ENCODE measurements at regions not wholly inside any gene's neighbourhood (a gene's known extent, or its start where the extent isn't known, plus 50 kb on each side); places are given as distances from the start of the nearest gene placed in this dataset.
A peak's percentile ranks its signal among the peaks of the same experiment; 100 is the strongest.
"Not testable (repeated sequence)": the region's sequence is repeated elsewhere in the genome, so short reads cannot be mapped to it uniquely, and the experiment has no call there.

DNA sequence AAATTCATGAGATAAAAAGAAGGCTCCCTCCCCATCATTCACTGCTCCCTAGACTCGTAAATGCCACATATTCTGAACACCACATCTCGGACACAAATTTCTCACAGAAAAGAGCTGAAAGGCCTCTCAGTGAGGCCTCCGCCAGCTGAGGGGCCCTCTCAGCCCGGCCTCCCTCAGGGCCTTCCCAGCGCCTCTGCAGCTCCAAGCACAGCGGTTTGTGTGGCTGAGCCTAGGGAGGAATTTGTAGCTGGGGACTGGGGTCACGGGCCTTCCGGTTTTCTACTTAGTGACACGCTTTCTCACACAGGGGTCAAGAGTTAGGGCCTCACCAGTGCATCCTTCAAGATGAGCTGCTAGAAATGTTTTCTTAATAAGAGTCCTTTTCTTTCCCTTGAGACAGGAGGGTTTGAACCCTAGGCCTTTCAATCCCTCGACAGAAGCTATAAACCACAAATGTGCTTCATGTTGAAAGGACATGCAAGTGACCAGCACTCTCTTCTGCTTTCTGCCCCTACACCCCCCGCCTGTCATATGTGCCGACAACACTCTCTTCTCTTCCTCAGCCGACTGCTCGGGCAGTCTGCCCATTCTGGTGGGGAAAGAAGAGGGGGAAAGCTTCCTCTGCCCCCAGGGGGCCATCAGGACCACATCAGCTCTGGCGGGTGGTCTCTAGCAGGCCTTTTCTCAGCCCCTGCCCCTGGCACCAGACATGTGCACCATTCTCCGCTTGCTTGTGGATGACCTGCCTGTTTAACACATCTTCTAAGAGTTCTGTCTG, 104.9 kb downstream of the CHIC2 start:
- no peak for DNase-seq

DNA sequence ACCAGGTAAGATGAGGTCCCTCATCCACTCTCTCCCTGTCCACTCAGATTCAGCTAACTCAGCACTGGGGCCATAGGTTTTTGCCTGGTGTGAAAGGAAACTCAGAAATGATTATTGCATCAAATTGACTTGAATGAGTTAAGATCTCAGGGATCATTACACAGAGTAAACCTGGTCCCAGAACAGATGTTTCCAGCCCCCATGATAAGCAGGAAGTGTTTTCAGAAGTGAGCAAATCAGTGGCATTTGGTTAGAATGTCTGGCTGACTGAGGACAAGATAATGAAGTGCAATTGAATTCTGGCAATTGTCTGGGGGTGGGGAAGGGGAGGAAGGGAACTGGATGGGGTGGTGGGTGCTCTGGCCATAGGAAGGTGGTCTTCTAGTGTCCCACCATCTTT, 108.0 kb downstream of the CHIC2 start:
- no peak for DNase-seq

DNA sequence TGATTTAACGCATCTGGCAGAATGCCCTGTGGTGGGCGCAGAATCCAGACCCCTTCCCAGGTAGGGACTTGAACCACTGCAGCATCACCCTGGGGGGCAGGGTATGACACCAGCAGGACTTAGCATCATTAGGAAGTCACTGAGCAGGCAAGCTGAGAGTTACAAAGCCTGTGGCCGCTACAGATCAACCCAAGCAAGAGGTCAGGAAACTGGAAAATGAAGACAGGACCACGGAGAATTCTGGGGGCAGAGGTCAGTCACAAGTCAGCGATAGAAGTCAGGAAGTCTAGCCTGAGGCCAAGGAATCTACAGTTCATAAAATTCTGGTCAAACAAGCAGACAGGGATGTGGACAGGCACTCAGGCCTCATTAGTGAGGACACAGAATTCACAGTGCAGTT, 108.4 kb downstream of the CHIC2 start:
- DNase-seq, result no peak

GRCh38 chr4:53951414-53951813, 113.0 kb downstream of the CHIC2 start:
- DNase-seq, result no peak

- DNase-seq, result no peak
Measured at GRCh38 chr4:53943345-53944085, 120.9 kb downstream of the CHIC2 start.

GRCh38 chr4:53942712-53943111, 121.7 kb downstream of the CHIC2 start:
- DNase-seq, result no peak

DNA sequence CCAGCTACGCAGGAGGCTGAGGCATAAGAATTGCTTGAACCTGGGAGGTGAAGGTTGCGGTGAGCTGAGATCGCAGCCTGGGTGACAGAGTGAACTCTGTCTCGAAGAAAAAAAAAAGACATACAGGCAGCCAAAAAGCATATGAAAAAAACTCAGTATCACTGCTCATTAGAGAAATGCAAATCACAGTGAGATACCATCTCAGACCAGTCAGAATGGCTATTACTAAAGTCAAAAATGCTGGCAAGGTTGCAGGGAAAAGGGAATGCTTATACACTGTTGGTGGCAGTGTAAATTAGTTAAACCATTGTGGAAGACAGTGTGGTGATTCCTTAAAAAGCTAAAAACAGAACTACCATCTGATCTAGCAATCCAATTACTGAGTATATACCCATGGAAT, 123.1 kb downstream of the CHIC2 start:
- no peak for DNase-seq

- not testable (repeated sequence) for DNase-seq
Measured at GRCh38 chr4:53939892-53940291, 124.5 kb downstream of the CHIC2 start.

DNA sequence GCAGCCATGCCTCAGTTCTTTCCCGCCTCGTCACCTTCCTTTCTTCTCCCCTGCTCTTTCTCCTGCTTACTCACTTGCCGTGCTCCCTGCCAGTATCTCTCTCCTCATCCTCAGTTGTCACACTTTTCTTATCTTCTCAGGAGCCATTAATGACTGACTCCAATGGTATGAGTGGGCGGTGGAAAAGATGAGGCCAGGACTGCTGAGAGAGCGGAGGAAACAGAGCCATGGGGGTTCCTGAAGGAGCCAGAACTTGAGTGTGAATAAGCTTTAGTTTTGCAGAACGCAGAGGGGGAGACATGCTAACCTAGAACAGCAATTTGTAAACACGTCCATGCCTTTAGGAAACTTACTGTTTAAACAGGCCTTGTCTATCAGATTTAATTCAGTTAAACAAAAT, 126.5 kb downstream of the CHIC2 start:
- no peak for DNase-seq

- no peak for DNase-seq
Measured at GRCh38 chr4:53937327-53937726, 127.1 kb downstream of the CHIC2 start.

DNA sequence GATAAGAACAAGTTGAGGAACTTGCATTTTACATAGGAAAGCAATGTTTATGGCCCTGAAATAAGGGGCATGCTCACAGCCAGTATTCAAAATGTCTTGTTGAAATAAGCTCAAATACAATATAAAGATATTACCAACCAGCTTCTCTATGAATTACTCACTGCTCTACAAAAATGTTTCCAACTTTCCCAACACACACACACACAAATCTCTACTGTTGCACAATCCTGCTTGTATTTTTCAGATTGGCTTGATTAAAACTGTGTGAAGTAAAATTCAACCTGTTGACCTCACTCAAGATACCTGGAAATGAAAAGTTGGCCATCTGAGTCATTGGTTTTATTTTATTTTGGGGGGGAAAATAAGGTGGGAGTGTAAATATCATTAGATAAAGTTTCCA, 128.6 kb downstream of the CHIC2 start:
- no peak for DNase-seq

DNA sequence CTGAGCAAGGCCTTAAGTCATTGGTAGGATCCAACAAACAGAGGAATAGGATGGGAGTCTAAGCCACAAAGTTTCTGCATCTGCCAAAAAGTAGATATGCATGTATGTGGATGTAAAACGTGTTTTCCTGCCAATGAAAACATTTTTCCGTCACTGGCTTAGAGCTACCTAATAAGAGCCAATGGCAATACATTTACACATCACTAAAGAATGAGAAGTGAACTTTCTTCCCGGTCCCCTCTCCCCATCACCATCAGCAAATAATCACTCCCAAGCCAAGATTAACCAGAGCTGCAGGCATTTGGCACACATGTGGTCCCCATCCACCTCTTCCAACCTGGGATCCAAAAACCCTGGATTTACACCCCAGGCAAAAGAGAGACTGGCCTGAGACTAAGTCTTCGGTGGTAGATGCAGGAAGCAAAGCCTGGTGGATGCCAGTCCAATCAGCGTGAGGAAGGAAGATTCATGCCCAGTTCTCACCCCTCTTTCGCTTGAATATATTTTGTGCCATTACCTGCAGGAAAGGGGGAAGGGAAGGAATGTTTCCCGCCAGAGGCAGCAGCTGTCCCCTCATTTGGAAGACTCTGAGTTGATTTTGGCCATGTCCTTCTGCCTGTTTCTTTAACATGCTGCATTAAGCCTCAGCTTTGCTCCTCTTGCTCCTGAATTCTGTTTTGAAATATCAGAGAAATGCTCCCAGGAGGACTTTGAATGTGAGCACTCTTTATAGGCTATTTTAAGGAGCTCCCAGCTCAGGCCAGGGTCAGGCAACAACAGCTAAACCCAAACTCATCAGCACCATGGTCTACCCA, 131.4 kb downstream of the CHIC2 start:
- DNase-seq, result no peak

GRCh38 chr4:53931461-53931961, 132.9 kb downstream of the CHIC2 start:
- no peak for DNase-seq

GRCh38 chr4:53929955-53930798, 134.2 kb downstream of the CHIC2 start:
- DNase-seq, result peak in 4 of 5 donors; percentile 25 to 51 (median 40)

GRCh38 chr4:53929311-53929710, 135.1 kb downstream of the CHIC2 start:
- DNase-seq, result no peak

DNA sequence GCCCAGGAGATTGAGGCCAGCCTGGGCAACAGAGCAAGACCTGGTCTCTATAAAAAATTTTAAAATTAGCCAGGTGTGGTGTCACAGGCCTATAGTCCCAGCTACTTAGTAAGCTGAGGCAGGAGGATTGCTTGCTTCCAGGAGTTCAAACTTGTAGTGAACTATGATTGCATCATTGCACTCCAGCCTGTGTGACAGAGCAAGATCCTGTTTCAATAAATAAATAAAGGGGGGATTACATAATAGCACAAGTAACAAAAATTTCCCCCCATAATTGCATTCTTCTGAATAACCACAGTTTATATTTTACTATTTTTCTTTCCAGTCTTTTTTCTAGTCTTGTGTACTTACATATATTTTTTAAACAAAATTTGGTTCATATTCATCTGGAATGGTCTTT, 135.6 kb downstream of the CHIC2 start:
- DNase-seq, result no peak

- no peak for DNase-seq
Measured at GRCh38 chr4:53925050-53925605, 139.3 kb downstream of the CHIC2 start.

DNA sequence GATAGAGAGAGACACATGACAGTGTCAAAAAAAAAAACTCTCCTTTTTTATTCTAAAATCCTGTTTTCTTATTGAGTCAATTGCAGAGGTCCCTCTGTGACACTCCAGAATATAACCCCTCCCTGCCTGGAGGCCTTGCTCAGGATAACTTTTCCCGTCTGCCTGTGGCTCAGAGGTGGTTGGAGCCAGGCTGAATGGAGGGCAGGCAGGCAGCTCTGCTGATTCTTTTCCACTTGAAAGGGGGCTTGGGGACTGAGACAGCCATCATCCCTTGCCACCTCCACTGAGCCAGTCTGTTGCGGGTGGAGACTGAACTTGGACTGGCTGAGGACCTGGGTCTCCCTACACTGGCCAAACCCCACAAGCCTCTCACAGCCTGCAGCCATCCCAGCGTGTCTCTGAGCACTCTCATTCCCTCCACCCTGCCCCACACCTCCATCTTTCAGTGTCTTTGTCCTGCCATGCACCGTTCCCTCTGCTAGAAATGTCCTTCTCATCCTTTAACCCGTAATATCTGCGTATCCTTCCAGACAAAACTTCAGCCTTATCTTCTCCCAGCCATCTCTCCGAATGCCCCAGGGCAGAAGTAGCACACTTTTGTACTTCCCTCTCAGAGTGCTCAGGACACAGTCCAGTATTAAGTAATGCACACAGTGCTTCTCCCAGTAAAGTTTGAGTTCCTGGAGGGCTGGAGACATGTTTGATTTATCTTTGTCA, 139.9 kb downstream of the CHIC2 start:
- no peak for DNase-seq

DNA sequence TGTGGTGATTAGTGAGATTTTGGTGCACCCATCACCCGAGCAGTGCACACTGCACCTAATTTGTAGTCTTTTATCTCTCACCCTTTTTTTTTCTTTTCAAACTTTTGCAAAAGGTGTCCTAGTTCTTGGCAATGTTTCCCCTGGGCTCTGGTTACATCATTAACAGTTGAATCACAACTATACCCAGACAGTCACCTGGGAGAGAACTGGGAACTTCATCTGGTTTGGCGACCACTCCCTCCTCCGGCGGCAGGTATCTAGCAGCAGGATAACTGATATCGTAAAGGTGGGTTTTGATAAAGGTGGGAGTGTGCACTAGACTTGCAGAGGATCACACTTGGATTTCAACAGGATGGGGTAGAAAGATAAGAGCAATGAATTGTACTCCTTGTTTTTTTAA, 140.5 kb downstream of the CHIC2 start:
- DNase-seq, result no peak

- no peak for DNase-seq
Measured at GRCh38 chr4:53921856-53922255, 142.5 kb downstream of the CHIC2 start.

DNA sequence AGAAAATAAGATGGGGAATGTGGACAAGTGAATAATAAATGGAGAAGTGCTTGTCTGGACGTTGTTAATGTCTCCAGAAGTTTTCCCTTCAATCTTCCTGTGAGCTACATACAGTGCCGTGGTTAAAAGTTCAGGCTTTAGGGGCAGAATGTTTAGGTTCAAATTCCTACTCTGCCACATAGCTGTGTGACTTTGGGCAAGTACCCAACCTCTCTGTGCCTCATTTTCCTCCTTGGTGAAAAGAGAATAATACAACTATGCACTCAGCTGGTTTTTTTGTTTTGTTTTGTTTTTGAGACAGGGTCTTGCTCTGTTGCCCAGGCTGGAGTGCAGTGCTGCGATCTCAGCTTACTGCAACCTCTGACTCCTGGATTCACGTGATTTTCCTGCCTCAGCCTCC, 143.5 kb downstream of the CHIC2 start:
- no peak for DNase-seq
